Ectodermal cell (in vitro differentiated cells): ENCODE measurements at regions not wholly inside any gene's neighbourhood (a gene's known extent, or its start where the extent isn't known, plus 50 kb on each side); places are given as distances from the start of the nearest gene placed in this dataset.

Experiments
- H3K27ac ChIP-seq: 2 replicates; pipeline ENCODE4 v1.7.0; 2013; ENCODE audit warnings: mild to moderate bottlenecking, low read depth, low read length; ENCODE audit not compliant: insufficient read depth, poor library complexity, severe bottlenecking
- H3K27me3 ChIP-seq: 2 replicates; pipeline ENCODE4 v1.7.0; 2013; ENCODE audit warnings: mild to moderate bottlenecking, low read length; ENCODE audit not compliant: insufficient read depth, control insufficient read depth, poor library complexity, severe bottlenecking
- H3K36me3 ChIP-seq: one replicate; pipeline ENCODE4 v1.7.0; 2013; ENCODE audit warnings: low read length; ENCODE audit not compliant: control insufficient read depth, insufficient read depth
- H3K4me1 ChIP-seq: one replicate; pipeline ENCODE4 v1.7.0; 2013; ENCODE audit warnings: low read length; ENCODE audit not compliant: control insufficient read depth, insufficient read depth
- H3K4me3 ChIP-seq: 2 replicates; pipeline ENCODE4 v1.7.0; 2013; ENCODE audit warnings: low read depth, low read length, control low read depth; ENCODE audit not compliant: insufficient read depth
- H3K9me3 ChIP-seq: 2 replicates; pipeline ENCODE4 v1.7.0; 2013; ENCODE audit warnings: mild to moderate bottlenecking, low read length, moderate library complexity; ENCODE audit not compliant: control insufficient read depth
- WGBS, 2 experiments: methylation state at CpG; one replicate each; pipeline ENCODE4 v1.1.7; 2013; ENCODE audit warnings: missing lambda C conversion rate in 2 of 2; 5-methylcytosine and 5-hydroxymethylcytosine counted together

GRCh38 chr1:218670875-218671274 is 325.7 kb downstream of the TGFB2 start:
- peaks cover 7% of the 10 kb centered on the region for H3K4me1 ChIP-seq
- no peaks in the 10 kb centered on the region for H3K27me3 ChIP-seq
- no peak overlapping the region for H3K27ac ChIP-seq
- H3K4me3 ChIP-seq = no peak overlapping the region
- H3K36me3 ChIP-seq = no peaks in the 10 kb centered on the region
- no peaks in the 10 kb centered on the region for H3K9me3 ChIP-seq
- WGBS, 2 experiments = 100% methylated on average over 1 of the region's 1 CpG

- H3K4me3 ChIP-seq = no peak overlapping the region
- WGBS, 2 experiments = 86% methylated on average over 6 of the region's 6 CpGs
- no peak overlapping the region for H3K27ac ChIP-seq
- H3K9me3 ChIP-seq = no peaks in the 10 kb centered on the region
- no peaks in the 10 kb centered on the region for H3K36me3 ChIP-seq
- H3K27me3 ChIP-seq = no peaks in the 10 kb centered on the region
- H3K4me1 ChIP-seq = peaks cover 7% of the 10 kb centered on the region
These were observed 326.4 kb downstream of the TGFB2 start for GRCh38 chr1:218671573-218671972.

GRCh38 chr1:218673170-218673569 is 328.0 kb downstream of the TGFB2 start:
- Histone ChIP-seq H3K9me3 (no peaks in the 10 kb centered on the region), H3K4me1 (peaks cover 9% of the 10 kb centered on the region), H3K27me3 (no peaks in the 10 kb centered on the region), H3K27ac (no peak overlapping the region), H3K36me3 (no peaks in the 10 kb centered on the region), H3K4me3 (no peak overlapping the region)
- 97 to 98% methylated on average over 2 of the region's 2 CpGs for WGBS, 2 experiments

GRCh38 chr1:218674280-218674773 is 329.2 kb downstream of the TGFB2 start:
- WGBS, 2 experiments = 29 to 30% methylated on average over 9 of the region's 9 CpGs
- Histone ChIP-seq H3K4me3 (no peak overlapping the region), H3K4me1 (peaks cover 9% of the 10 kb centered on the region), H3K9me3 (no peaks in the 10 kb centered on the region), H3K27ac (no peak overlapping the region), H3K27me3 (no peaks in the 10 kb centered on the region), H3K36me3 (no peaks in the 10 kb centered on the region)

GRCh38 chr1:218677026-218677425 is 331.9 kb downstream of the TGFB2 start:
- WGBS, 2 experiments = 77 to 79% methylated on average over 7 of the region's 7 CpGs
- no peaks in the 10 kb centered on the region for H3K36me3 ChIP-seq
- no peaks in the 10 kb centered on the region for H3K9me3 ChIP-seq
- H3K4me1 ChIP-seq = peaks cover 9% of the 10 kb centered on the region
- no peak overlapping the region for H3K27ac ChIP-seq
- no peak overlapping the region for H3K4me3 ChIP-seq
- no peaks in the 10 kb centered on the region for H3K27me3 ChIP-seq

GRCh38 chr1:218679391-218679790 is 334.3 kb downstream of the TGFB2 start:
- Histone ChIP-seq H3K9me3 (no peaks in the 10 kb centered on the region), H3K4me1 (peaks cover 2% of the 10 kb centered on the region), H3K4me3 (no peak overlapping the region), H3K36me3 (no peaks in the 10 kb centered on the region), H3K27me3 (no peaks in the 10 kb centered on the region), H3K27ac (no peak overlapping the region)
- 83 to 100% methylated on average over 1 of the region's 2 CpGs for WGBS, 2 experiments

GRCh38 chr1:218679988-218680748 is 335.0 kb downstream of the TGFB2 start:
- no peak overlapping the region for H3K27ac ChIP-seq
- H3K27me3 ChIP-seq = no peaks in the 10 kb centered on the region
- no peak overlapping the region for H3K4me3 ChIP-seq
- no peaks in the 10 kb centered on the region for H3K36me3 ChIP-seq
- H3K4me1 ChIP-seq = peaks cover 2% of the 10 kb centered on the region
- H3K9me3 ChIP-seq = no peaks in the 10 kb centered on the region
- WGBS, 2 experiments = 93 to 94% methylated on average over 3 of the region's 4 CpGs

- Histone ChIP-seq H3K36me3 (no peaks in the 10 kb centered on the region), H3K4me1 (no peaks in the 10 kb centered on the region), H3K27ac (no peak overlapping the region)
These were observed 338.1 kb downstream of the TGFB2 start for GRCh38 chr1:218683242-218683641.

GRCh38 chr1:218686258-218686657 is 341.1 kb downstream of the TGFB2 start:
- H3K4me3 ChIP-seq = no peak overlapping the region
- H3K27ac ChIP-seq = no peak overlapping the region
- H3K27me3 ChIP-seq = no peaks in the 10 kb centered on the region
- no peaks in the 10 kb centered on the region for H3K9me3 ChIP-seq
- no peaks in the 10 kb centered on the region for H3K4me1 ChIP-seq
- H3K36me3 ChIP-seq = no peaks in the 10 kb centered on the region

More at GRCh38 chr1:218683242-218683641, 338.1 kb downstream of the TGFB2 start:
- WGBS, 2 experiments = 86 to 100% methylated on average over 1 of the region's 2 CpGs
- Histone ChIP-seq H3K4me3 (no peak overlapping the region), H3K27me3 (no peaks in the 10 kb centered on the region), H3K9me3 (no peaks in the 10 kb centered on the region)

- H3K9me3 ChIP-seq = no peaks in the 10 kb centered on the region
- no peaks in the 10 kb centered on the region for H3K4me1 ChIP-seq
- H3K4me3 ChIP-seq = no peak overlapping the region
- no peaks in the 10 kb centered on the region for H3K36me3 ChIP-seq
- H3K27ac ChIP-seq = no peak overlapping the region
- 88 to 100% methylated on average over 1 of the region's 1 CpG for WGBS, 2 experiments
- no peaks in the 10 kb centered on the region for H3K27me3 ChIP-seq
These were observed 341.6 kb downstream of the TGFB2 start for GRCh38 chr1:218686761-218687160.
